GM21526 (cell line): ENCODE measurements at regions not wholly inside any gene's neighbourhood (a gene's known extent, or its start where the extent isn't known, plus 50 kb on each side); places are given as distances from the start of the nearest gene placed in this dataset.

Experiments used
- ATAC-seq: cut with Tn5 transposase; IDR thresholded peaks from one replicate; pipeline ENCODE4 v1.9.1; 2021; ENCODE audit warnings: moderate library complexity; ENCODE audit not compliant: unreplicated experiment, low FRiP score

DNA sequence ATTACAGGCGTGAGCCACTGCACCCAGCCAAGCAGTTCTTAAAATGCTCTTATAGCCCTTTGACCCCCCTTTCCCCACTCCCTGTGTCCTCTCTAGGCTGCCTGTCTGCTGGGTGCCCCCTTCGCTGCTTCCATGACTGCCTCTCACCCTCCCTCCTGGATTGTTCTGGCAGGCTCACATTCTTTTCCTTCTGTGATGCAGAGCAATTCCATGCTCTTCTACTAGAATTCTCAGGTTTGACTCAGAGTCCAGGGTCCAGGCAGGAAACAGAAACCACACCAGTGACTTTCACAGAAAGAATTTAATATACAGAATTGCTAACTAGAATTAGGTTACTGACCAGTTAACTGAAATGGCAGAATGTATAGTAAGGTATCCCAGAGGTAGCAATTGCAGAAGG lies 244.8 kb downstream of the BAMBI start:
- ATAC-seq: no peak

DNA sequence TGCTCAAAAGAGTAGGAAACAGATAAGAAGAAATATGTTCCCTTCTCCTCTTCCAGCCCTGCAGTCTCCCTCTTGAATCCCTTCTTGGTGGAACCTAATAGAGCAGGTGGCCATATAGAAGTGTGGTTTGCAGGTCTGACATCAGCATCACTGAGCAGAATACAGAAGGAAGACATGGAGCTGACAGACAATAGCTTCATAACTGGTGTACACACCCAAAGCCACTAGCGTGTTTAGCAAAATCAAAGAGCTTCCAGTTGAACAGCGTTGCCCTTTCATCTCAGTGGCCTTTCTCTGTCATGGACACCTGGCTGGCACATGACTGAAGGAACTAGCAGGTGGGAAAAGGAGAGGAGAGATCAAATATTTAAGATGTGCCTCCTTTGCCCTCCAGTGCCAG lies 245.5 kb downstream of the BAMBI start:
- ATAC-seq: no peak

DNA sequence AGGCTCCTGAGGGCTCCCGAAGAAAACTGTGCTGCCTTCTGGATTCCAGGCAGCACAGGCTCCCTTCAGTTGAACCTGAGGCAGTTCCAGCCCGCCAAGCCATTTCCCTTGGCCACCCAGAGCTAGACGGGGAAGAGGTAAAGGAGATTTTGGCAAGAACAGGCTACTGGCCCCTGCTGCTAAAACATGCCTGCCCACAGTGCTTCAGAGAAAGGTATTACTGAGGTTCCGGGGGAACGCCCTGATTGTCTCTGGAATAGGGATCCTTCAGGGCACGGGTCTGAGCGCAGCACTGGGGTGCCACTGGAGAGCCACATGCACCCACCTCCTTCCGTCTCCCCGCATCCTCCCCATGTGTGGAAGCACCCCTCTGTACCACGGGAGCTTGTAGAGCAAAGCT lies 247.4 kb downstream of the BAMBI start:
- no peak for ATAC-seq

DNA sequence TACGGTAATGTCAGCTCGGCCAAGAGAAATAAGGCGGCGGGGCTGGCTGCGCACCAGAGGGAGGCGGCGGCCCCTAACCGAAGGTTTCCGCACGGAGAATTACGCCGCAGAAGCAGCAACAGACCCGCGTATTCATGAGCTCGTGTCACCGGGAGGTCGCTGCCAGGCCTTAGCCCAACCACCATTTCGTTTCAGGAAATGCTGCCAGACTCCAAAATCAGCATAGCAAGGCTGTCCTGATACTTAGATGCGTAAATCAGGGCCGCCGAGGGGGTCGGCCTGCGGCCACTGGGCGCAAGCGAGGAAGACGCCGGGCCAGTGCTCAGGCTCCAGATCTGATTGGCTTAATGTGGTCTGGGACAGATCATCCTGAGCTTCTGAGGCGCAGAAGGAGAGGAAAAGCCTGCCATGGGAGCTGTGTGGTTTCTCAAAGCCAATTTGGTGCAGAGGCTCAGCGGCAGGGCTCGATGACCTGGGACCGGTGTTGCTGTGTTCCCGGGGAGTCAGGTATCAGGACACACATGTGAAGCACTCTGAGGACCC lies 247.9 kb downstream of the BAMBI start:
- no peak for ATAC-seq

DNA sequence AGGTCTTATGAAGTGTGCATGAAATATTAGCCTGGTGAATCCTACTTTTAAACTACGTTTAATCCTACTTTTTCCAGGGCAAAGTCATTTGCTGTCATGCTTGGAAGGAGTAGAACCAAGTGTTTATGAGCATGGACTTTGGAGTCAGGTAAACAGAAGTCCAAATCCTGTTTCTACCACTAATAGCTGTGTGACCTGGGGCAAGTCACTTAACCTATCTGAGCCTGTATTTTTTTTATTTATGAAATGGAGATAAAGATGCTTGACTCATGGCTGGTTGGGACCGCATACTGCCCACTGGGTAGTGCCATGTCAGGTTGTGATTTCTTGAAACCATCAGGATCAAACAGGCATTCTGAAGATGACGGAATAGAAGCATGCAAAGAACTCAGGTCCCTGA lies 249.6 kb downstream of the BAMBI start:
- no peak for ATAC-seq

DNA sequence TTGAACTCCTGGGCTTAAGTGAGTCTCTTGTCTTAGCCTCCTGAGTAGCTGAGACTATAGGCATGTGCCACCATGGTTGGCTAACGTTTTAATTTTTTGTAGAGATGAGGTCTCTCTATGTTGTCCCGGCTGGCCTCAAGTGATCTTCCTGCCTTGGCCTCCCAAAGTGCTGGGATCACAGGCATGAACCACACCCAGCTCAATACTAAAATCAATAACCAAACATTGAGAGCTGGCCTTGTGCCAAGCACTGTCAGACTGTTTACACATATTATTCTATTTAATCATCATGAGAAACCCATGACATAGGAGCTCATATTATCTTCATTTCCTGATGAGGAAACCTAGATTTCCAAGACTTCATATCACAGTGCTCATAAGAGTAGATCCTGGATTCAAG lies 251.2 kb downstream of the BAMBI start:
- ATAC-seq: no peak

DNA sequence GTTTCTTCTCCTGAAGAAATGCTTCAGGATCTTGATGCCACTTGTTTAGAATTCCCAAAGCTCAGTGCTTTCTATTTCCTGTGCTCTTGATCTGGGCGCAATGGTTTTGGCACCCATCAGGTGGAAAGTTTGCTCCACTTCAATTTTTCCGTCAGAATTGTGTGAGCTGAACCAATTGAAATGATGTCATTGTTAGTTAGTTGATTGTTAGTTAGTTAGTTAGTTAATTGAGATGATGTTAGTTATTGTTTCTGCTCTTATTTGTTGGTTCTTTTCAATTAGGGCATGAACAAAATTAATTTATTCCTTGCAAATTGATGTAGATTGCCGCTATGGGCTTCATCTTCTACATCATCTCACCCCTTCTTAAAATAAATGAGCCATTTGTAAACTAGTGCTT lies 252.6 kb downstream of the BAMBI start:
- no peak for ATAC-seq

DNA sequence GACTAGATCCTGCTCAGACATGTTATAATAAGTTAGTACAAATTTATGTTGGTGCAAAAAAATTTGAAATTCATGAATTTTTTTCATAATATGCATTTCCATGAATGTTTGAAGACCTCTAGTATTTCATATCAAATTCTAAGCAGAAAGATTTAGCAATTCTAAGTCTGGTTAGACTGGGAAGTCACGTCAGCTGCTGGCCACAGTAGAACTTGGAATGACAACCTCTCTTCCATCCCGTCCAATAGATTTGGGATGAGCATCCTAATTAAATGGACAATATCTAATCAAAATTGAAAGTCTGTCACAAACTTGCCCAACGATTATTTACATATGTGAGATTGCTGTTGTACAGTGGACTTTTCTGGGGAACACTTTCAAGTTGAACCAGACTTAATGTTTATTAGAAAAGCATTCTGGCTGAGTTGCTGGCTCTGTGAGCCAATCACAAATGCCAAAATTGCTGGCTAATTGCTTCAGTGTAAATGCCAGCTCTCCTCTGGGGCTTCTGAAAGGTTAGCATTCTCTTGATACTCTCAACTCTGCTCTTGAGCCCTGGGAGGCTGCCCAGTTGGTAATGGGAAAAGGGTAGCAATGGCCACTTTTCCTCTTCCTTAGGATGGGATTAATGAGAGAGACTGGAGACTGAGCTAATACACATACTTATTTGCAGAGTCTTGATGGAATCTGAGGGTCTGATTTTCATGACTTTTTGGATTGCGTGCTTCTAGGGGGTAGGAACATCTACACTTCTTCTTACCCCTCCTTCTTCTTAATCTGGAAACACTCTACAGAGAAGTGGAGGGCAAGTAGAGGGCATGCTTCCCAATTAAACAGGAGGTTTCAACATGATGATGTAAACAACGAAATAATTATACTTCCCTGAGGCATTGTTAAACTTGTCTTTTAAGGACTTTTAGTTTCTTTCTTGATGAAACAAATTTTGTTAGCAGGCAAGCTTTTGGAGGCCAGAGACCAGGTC lies 253.5 kb downstream of the BAMBI start:
- no peak for ATAC-seq

DNA sequence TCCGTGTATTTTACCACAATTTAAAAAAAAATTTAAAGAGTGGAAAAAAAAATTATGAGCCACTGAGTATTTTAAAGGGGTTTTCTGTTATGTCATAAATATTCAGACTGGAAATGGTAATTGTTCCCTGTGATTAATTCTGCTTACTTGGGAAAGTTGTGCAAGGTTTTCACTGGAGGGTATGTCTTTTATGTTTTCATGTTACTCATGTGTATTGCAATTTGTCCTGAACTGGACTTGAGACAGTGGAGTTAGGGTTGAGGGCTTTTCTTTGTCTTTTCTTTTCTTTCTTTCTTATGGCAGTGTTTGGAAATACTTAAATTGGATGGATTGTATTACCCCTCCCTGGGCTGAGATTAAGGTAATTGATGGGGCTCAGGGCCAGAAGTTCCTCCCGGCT lies 257.7 kb downstream of the BAMBI start:
- ATAC-seq: no peak

DNA sequence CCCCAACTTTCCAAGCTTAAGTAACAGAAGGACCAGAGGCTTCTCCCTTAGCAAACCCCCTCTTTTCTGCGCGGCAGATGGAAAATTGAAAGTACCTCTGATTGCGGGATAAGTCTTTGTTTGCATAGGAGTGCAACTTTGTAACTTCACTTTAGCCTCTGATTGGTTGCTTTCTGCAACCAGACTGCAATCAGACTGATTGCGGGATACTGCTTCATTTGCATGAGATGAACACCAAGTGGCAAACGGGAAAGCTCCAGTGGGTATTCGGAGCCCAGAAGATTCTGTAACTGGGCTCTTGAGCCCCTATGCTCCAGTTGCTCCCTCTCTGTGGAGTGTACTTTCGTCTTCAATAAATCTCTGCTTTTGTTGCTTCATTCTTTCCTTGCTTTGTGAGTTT lies 260.6 kb downstream of the BAMBI start:
- no peak for ATAC-seq

DNA sequence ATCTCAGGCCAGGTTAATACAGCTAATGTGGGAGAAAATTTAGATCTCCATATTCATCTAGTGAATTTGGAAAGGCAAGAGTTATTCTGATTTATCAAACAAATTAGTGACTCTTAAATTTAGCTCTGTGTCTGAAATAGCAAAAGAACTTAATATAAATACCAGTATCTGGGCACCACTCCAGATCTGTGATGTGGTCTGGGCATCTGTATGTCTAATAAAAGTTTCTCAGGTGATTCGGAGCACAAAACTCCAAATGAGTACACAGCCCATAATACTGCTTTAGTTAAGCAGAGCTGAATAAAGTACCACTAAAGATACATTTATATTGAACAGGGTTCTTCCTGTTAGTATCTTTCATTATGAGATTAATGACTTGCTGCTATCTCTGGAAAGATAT lies 261.4 kb downstream of the BAMBI start:
- no peak for ATAC-seq

DNA sequence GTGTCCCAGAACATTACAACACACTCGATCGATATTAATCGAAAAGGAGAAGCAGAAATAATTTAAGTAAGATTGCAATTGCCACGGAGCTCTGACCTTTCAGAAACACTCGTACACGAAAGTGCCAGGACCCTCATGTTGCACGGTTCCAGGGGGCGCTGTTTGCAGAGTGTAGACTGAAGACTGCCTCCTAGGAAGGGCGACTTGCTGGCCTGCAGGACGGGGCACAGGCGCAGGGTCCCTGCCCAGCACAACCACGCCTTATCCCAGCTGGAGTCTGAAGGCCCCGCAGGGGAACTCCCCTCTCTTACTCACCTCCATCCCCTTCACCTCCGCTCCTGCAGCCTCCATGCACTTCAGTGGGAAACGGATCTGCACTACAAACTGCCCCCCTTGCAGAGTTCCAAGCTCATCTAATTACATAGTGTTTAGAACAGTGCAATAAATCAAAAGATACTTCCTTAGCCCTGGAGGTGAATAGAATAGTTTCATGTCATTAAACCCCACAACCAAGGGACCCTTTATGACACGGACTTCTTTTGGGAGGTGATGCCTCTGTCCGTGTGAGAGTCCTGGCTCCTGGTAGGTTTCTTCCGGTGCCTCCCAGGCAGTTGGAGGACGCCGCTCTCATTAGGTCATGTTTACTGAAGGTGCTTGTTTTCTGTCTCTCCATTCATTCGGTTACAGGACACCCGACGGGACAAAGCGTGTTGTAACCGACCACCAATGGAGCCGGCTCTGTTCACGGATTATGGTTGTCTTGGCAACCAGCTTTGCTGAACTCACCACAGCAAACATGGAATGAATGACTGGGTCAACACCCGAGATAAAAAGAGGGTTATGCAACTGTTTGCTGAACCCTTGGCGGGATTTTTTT lies 262.2 kb downstream of the BAMBI start:
- ATAC-seq: no peak

DNA sequence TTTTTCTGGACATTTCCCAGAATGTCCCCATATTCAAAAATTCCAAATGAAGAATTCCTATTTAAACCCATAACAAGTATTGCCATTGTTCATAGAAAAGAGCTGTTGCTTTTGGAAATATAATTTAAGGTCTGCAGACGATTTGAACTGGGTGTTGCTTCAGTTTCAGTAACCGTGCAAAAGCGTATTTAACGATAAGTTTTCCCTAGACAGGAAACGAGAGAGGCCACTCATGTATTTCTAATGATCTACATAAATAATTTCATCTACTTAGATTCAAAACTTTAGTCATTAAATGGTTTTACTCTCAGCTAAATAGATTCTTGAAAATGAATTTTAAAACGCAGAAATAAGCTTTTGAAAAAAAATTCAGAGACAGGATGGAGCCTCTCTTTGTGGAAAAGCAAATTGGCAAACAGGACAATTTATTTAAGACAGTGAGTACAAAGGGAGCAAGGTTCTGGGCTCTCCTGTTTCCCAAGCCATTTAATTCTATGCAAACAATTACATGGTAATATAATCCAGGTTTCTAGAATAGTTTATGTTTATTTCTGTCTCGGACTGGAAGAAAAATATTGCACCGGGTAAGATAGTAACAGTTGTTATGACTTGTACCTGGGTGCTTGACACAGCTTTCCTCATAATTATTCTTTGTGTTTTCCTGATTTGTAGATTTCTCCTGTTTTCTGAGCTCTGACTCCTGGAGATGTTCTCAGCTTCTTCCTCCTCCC lies 263.0 kb downstream of the BAMBI start:
- ATAC-seq: no peak

DNA sequence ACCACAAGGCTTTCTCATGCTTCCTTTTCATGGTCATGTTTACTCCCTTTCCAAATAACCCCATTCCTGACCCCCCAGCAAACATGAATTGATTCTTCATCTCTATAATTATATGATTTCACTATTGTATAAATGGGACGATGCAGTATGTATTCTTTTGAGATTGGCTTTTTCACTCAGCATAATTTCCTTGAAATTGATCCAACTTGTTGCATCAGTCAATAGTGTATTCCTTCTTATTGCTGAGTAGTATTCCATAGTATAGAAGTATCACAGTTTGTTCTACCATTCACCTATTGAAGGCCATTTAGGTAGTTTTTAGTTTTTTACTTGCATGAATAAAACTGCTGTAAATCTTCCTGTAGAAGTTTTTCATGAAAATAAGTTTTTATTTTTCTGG lies 264.7 kb downstream of the BAMBI start:
- no peak for ATAC-seq

DNA sequence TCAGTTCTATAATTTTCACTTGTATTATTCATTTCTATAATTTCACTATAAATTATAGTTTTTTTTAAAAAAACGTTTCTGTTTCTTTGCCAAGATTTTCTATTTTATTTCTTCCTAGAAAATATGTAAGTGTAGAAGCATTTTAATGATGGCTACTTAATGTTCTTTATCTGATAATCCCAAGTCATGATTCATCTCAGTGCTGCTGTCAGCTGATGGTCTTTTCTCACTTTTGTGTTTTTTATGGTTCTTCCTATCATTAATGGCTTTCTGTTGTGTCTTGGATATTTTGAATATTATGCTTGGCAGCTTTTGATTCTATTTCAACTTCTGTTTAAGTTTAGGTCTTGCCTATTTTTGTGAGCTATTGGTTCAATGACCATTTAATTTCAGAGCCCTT lies 268.6 kb downstream of the BAMBI start:
- no peak for ATAC-seq

DNA sequence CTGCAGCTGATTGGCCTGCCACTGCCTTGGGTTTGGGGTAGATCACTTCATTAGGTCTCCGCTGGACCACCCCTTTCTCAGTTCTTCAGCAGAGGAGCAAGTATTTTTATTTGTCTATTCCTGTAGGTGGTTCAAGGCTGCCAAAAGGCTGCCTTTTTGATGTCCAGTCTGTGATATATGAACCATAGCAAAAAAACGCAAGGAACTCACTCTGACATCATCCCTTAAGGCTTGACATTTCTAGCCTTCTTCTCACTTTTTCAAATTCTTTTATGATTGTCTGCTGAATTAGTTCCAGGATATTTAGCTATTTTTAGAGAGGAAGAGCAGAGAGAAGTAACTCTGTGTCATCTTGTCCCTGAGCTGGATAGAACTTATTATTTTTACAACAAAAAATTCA lies 269.2 kb downstream of the BAMBI start:
- ATAC-seq: no peak

DNA sequence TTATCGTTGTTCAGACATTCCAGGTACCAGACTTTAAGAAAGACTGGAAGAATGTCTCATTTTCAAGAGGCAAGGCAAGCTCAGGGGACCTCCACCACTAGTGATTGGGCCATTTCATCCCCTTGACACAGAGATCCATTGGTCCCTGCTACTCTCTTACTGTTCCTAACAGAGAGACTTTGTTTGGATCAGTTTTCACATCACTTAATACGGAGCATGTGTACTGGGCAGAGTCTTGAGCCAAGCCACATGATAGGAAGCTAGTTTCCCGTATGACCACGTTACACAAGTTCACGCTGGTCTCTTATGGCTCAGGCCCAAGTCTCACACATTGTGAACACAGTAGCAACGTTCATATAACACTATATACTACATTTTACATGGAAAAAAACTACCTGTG lies 269.9 kb downstream of the BAMBI start:
- no peak for ATAC-seq

DNA sequence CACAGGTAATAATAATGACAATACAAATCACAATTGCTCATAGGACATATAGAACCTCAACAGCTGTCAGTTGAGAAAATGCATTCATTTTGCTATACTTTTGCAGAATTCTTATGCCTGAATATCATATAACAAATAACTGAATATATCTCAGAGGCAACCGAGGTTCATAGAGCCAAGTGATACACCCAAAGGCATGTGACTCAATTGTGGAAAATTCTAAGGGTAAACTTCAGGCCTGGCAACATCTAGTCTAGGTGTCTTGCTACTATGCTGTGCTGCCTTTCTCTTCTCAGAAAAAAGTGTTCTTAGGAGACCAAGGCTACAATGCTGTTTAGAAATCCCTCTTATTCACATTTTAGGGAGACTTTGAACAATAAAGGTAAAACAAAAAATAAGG lies 270.7 kb downstream of the BAMBI start:
- no peak for ATAC-seq

DNA sequence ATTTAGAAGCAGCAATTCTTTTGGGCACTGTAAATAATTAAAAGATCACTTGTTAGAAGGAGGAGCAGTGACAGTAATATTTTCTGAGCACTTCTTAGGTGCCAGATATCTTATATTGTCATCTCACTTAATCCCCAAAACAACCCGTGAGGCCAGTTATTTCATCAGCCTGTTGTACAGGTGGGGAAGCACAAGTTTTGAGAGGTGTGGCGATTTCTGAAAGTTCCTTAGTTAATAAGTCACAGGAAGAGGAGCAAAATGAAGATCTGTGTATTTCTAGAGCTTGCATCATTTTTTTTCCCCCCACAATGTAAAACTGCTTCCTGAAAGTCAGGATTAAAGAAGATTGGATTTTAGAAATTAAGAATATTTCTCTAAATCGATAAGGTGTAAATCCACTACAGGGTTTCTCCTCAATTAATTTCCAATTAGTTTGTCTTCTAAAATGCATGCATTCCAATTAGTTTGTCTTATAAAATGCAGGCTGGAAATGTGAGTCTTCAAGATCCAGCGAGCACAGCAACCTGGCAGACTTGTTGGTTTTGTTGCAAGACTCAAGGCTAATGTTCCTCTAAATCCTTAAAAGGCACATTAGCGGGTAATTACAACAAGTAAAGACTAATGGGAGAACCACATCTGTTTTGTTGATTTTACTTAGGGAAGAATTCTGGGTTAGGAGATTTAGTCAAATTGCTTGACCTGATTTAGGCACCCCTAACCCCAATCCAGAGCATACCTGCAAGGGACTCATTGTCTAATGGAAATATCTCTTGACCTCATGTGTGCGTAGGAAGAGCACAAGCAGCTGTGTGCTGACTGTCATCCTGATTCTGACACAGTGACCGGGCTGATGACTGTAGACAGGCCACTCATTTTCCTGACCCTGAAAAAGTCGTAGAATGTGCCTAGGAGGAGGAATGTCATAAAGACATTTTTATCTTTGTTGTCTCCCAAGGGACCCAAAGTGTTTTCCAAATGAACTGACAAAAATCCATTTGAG lies 272.0 kb downstream of the BAMBI start:
- no peak for ATAC-seq
